HUES6 (cell line): ENCODE measurements at regions not wholly inside any gene's neighbourhood (a gene's known extent, or its start where the extent isn't known, plus 50 kb on each side); places are given as distances from the start of the nearest gene placed in this dataset.

Source experiments
- H3K27ac ChIP-seq: 2 replicates; pipeline ENCODE4 v1.7.0; 2013; ENCODE audit warnings: low read depth, mild to moderate bottlenecking, low read length, inconsistent platforms
- H3K27me3 ChIP-seq: 2 replicates; pipeline ENCODE4 v1.6.1; 2013; ENCODE audit warnings: low read length; ENCODE audit not compliant: control insufficient read depth, insufficient read depth
- H3K36me3 ChIP-seq: 2 replicates; pipeline ENCODE4 v1.6.1; 2013; ENCODE audit warnings: low read length; ENCODE audit not compliant: control insufficient read depth, insufficient read depth
- H3K4me1 ChIP-seq: 2 replicates; pipeline ENCODE4 v1.6.1; 2013; ENCODE audit warnings: low read length; ENCODE audit not compliant: control insufficient read depth, insufficient read depth
- H3K4me3 ChIP-seq: 2 replicates; pipeline ENCODE4 v1.5.1; 2013; ENCODE audit warnings: low read depth, low read length
- H3K9ac ChIP-seq: one replicate; pipeline ENCODE4 v1.6.1; 2013; ENCODE audit warnings: mild to moderate bottlenecking, low read length
- H3K9me3 ChIP-seq: 2 replicates; pipeline ENCODE4 v1.6.1; 2013; ENCODE audit warnings: low read depth, low read length; ENCODE audit not compliant: control insufficient read depth, insufficient read depth

GRCh38 chr4:120314969-120315368, 248.3 kb upstream of the MAD2L1 start:
- Histone ChIP-seq H3K9me3 (peaks cover 5% of the 10 kb centered on the region), H3K9ac (no peak overlapping the region), H3K27ac (no peak overlapping the region)

GRCh38 chr4:120304801-120305200, 238.2 kb upstream of the MAD2L1 start:
- no peaks in the 10 kb centered on the region for H3K9me3 ChIP-seq
- no peaks in the 10 kb centered on the region for H3K4me1 ChIP-seq
- H3K36me3 ChIP-seq: no peaks in the 10 kb centered on the region
- H3K27me3 ChIP-seq: no peaks in the 10 kb centered on the region
- no peak overlapping the region for H3K4me3 ChIP-seq
- no peak overlapping the region for H3K9ac ChIP-seq
- no peak overlapping the region for H3K27ac ChIP-seq

More at GRCh38 chr4:120314969-120315368, 248.3 kb upstream of the MAD2L1 start:
- H3K4me1 ChIP-seq: no peaks in the 10 kb centered on the region; the same call in 1 of the 2 replicates
- H3K36me3 ChIP-seq: no peaks in the 10 kb centered on the region
- H3K27me3 ChIP-seq: no peaks in the 10 kb centered on the region
- no peak overlapping the region for H3K4me3 ChIP-seq

- H3K9ac ChIP-seq: no peak overlapping the region
- no peak overlapping the region for H3K4me3 ChIP-seq
- no peaks in the 10 kb centered on the region for H3K27me3 ChIP-seq
- no peaks in the 10 kb centered on the region for H3K4me1 ChIP-seq
- H3K36me3 ChIP-seq: no peaks in the 10 kb centered on the region
- no peak overlapping the region for H3K27ac ChIP-seq
- no peaks in the 10 kb centered on the region for H3K9me3 ChIP-seq
These were observed 233.0 kb upstream of the MAD2L1 start for GRCh38 chr4:120299631-120300030.

- no peaks in the 10 kb centered on the region for H3K27me3 ChIP-seq
- H3K4me3 ChIP-seq: no peak overlapping the region
- no peaks in the 10 kb centered on the region for H3K36me3 ChIP-seq
- H3K9ac ChIP-seq: no peak overlapping the region
- H3K4me1 ChIP-seq: no peaks in the 10 kb centered on the region
- no peaks in the 10 kb centered on the region for H3K9me3 ChIP-seq
- H3K27ac ChIP-seq: no peak overlapping the region
These were observed 226.7 kb upstream of the MAD2L1 start for GRCh38 chr4:120293341-120293740.

GRCh38 chr4:120291541-120291940, 224.9 kb upstream of the MAD2L1 start:
- no peaks in the 10 kb centered on the region for H3K4me1 ChIP-seq

GRCh38 chr4:120290553-120290952, 223.9 kb upstream of the MAD2L1 start:
- no peaks in the 10 kb centered on the region for H3K4me1 ChIP-seq
- H3K9ac ChIP-seq: no peak overlapping the region
- H3K27me3 ChIP-seq: no peaks in the 10 kb centered on the region
- H3K9me3 ChIP-seq: no peaks in the 10 kb centered on the region
- no peak overlapping the region for H3K27ac ChIP-seq
- no peaks in the 10 kb centered on the region for H3K36me3 ChIP-seq
- no peak overlapping the region for H3K4me3 ChIP-seq

More at GRCh38 chr4:120291541-120291940, 224.9 kb upstream of the MAD2L1 start:
- H3K9me3 ChIP-seq: no peaks in the 10 kb centered on the region
- H3K4me3 ChIP-seq: no peak overlapping the region
- no peak overlapping the region for H3K9ac ChIP-seq
- H3K27me3 ChIP-seq: no peaks in the 10 kb centered on the region
- H3K36me3 ChIP-seq: no peaks in the 10 kb centered on the region
- H3K27ac ChIP-seq: no peak overlapping the region

- Histone ChIP-seq H3K4me1 (no peaks in the 10 kb centered on the region), H3K9ac (no peak overlapping the region), H3K4me3 (no peak overlapping the region), H3K27me3 (no peaks in the 10 kb centered on the region), H3K27ac (no peak overlapping the region), H3K36me3 (no peaks in the 10 kb centered on the region), H3K9me3 (no peaks in the 10 kb centered on the region)
These were observed 220.2 kb upstream of the MAD2L1 start for GRCh38 chr4:120286813-120287212.

GRCh38 chr4:120281581-120281980, 214.9 kb upstream of the MAD2L1 start:
- no peaks in the 10 kb centered on the region for H3K36me3 ChIP-seq
- no peaks in the 10 kb centered on the region for H3K27me3 ChIP-seq
- H3K9ac ChIP-seq: no peak overlapping the region
- no peaks in the 10 kb centered on the region for H3K9me3 ChIP-seq
- no peak overlapping the region for H3K4me3 ChIP-seq
- H3K4me1 ChIP-seq: peaks cover 3% of the 10 kb centered on the region; the same call in 1 of the 2 replicates
- no peak overlapping the region for H3K27ac ChIP-seq

DNA sequence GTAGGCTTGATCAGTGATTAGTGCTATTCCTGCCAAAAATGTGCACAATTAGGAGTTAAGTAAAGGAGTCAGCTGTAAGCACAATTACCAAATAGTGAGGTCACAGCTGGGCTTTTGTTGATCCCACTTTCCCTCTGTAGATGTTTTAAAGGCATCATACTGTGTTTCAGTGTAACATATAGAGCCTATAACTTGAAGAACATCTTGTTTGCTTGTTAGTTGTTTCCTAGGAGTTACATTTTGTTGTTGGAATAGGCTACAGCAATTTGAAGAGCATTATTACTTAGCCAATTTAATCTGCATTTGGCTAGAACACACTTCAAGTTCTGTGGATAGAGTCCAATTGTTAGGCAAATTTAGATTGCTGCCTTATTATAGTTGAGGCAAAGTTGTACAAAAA, 210.7 kb upstream of the MAD2L1 start:
- H3K27me3 ChIP-seq: no peaks in the 10 kb centered on the region
- H3K36me3 ChIP-seq: no peaks in the 10 kb centered on the region
- H3K4me1 ChIP-seq: peaks cover 3% of the 10 kb centered on the region; the same call in 1 of the 2 replicates
- H3K9ac ChIP-seq: no peak overlapping the region
- H3K9me3 ChIP-seq: no peaks in the 10 kb centered on the region
- H3K4me3 ChIP-seq: no peak overlapping the region
- H3K27ac ChIP-seq: no peak overlapping the region

DNA sequence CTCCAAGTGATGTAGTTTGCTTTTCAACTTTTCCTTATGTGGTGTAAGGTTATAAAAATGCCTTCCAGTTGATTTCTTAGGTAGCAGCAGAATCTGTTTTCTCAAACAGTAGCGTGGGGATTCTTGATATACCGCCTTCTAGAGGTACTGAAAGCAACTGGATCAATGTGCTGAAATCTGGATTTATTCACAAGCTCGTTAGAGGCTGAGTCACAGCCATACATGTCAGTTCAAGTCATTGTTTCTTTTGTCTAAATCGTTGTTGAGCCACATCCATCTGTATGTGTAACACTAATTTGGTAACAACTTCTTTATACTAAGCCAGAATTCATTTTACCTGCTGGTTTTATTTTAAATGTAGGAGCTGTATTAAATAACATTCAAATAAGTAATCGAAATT, 200.0 kb upstream of the MAD2L1 start:
- H3K36me3 ChIP-seq: no peaks in the 10 kb centered on the region
- H3K9me3 ChIP-seq: no peaks in the 10 kb centered on the region
- H3K4me1 ChIP-seq: 0 out of 2 replicates have a peak, but pooled peaks cover 6% of the 10 kb centered on the region
- no peak overlapping the region for H3K4me3 ChIP-seq
- H3K9ac ChIP-seq: no peak overlapping the region
- H3K27ac ChIP-seq: no peak overlapping the region
- H3K27me3 ChIP-seq: no peaks in the 10 kb centered on the region

DNA sequence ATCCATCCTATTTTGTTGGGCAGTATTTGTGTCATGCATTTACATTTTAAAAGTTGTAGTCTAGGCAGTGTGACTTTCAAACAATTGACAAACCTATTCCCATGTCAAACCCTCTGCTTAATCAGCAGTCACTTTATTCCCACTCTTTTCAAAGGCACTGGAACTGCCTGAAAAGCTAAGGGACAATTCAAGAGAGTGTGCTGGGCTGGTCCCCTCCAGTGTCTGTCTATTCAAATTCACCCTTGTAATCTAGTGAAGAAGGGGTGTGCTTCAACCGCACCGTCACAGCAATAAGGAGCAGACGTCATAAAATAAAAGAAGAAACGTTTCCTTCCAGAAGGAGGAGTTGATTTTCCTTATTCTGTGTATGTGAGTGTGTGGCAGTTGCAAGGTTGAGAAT, 197.0 kb upstream of the MAD2L1 start:
- no peak overlapping the region for H3K9ac ChIP-seq
- H3K4me1 ChIP-seq: 0 out of 2 replicates have a peak, but pooled peaks cover 6% of the 10 kb centered on the region
- H3K4me3 ChIP-seq: no peak overlapping the region
- no peaks in the 10 kb centered on the region for H3K9me3 ChIP-seq
- no peaks in the 10 kb centered on the region for H3K27me3 ChIP-seq
- H3K36me3 ChIP-seq: no peaks in the 10 kb centered on the region
- H3K27ac ChIP-seq: no peak overlapping the region

DNA sequence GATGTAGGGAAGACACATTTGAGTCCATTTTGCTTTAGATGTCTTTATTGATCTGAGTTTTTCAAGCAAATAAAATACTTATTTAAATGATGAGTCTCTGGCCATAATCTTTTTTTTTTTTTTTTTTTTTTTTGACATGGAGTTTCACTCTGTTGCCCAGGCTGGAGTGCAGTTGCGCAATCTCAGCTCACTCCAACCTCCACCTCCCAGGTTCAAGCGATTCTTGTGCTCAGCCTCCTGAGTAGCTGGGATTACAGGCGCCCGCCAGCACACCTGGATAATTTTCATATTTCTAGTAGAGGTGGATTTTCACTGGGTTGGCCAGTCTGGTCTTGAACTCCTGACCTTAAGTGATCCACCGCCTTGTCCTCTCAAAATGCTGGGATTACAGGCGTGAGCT, 194.5 kb upstream of the MAD2L1 start:
- H3K27ac ChIP-seq: no peak overlapping the region
- no peaks in the 10 kb centered on the region for H3K36me3 ChIP-seq
- no peaks in the 10 kb centered on the region for H3K27me3 ChIP-seq
- 0 out of 2 replicates have a peak, but pooled peaks cover 6% of the 10 kb centered on the region for H3K4me1 ChIP-seq
- H3K4me3 ChIP-seq: no peak overlapping the region
- no peaks in the 10 kb centered on the region for H3K9me3 ChIP-seq
- no peak overlapping the region for H3K9ac ChIP-seq
